ENCODE measurements at regions not wholly inside any gene's neighbourhood (a gene's known extent, or its start where the extent isn't known, plus 50 kb on each side); places are given as distances from the start of the nearest gene placed in this dataset.

DNA sequence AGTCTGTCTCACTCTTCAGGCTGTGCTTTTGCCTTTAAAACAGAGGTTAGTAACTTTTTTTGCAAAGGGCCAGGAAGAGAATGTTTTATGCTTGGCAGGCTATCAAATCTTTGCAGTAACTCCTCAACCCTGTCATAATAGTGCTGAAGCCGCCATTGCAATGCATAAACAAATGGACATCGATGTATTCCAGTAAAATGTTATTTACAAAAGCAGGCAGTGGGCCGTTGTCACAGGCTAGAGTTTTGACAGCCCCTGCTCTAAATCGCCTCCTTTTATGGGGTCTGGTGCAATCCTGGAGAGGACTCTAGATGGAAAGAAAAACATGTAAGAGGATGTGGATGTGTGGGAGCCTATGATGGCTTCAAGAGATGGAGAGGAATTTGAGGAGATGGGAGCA is 568.3 kb downstream of the TYW1 start:
- Mint-ChIP-seq H3K27ac (ENCODE audit: unreplicated experiment) (no peak overlapping the region), H3K4me1 (ENCODE audit: unreplicated experiment) (no peaks in the 10 kb centered on the region), H3K36me3 (ENCODE audit: low read depth, unreplicated experiment) (peaks cover 5% of the 10 kb centered on the region), H3K27me3 (ENCODE audit: unreplicated experiment) (no peaks in the 10 kb centered on the region), H3K4me3 (ENCODE audit: unreplicated experiment) (no peak overlapping the region), H3K9me3 (ENCODE audit: unreplicated experiment) (peaks cover 34% of the 10 kb centered on the region)
- TF ChIP-seq, protein P1, sequence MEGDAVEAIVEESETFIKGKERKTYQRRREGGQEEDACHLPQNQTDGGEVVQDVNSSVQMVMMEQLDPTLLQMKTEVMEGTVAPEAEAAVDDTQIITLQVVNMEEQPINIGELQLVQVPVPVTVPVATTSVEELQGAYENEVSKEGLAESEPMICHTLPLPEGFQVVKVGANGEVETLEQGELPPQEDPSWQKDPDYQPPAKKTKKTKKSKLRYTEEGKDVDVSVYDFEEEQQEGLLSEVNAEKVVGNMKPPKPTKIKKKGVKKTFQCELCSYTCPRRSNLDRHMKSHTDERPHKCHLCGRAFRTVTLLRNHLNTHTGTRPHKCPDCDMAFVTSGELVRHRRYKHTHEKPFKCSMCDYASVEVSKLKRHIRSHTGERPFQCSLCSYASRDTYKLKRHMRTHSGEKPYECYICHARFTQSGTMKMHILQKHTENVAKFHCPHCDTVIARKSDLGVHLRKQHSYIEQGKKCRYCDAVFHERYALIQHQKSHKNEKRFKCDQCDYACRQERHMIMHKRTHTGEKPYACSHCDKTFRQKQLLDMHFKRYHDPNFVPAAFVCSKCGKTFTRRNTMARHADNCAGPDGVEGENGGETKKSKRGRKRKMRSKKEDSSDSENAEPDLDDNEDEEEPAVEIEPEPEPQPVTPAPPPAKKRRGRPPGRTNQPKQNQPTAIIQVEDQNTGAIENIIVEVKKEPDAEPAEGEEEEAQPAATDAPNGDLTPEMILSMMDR (IDR thresholded peaks at IDR 0.05; ENCODE audit: unreplicated experiment) = no peak
- no peak for DNase-seq (ENCODE audit: low spot score)

DNA sequence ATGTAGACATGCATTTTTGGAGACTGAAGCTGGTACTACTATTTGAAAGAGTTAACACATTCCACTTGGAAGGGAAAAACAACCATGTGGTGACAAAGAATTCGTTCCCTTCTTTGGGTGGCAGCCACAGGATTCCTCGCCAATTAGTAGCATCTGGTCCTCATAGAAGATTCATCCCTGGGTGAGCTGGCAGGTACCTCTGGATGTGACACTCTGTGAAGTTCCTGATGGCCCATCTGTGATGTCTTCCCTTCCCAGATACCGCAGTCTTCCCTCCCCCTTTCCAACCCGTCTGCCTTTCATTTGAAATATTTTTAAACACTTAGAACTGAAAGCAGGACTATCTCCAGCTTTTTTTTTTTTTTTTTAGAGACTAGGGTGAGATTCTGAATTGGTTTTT is 569.5 kb downstream of the TYW1 start:
- Mint-ChIP-seq H3K27ac (ENCODE audit: unreplicated experiment) (no peak overlapping the region), H3K36me3 (ENCODE audit: low read depth, unreplicated experiment) (peaks cover 5% of the 10 kb centered on the region), H3K27me3 (ENCODE audit: unreplicated experiment) (no peaks in the 10 kb centered on the region)

DNA sequence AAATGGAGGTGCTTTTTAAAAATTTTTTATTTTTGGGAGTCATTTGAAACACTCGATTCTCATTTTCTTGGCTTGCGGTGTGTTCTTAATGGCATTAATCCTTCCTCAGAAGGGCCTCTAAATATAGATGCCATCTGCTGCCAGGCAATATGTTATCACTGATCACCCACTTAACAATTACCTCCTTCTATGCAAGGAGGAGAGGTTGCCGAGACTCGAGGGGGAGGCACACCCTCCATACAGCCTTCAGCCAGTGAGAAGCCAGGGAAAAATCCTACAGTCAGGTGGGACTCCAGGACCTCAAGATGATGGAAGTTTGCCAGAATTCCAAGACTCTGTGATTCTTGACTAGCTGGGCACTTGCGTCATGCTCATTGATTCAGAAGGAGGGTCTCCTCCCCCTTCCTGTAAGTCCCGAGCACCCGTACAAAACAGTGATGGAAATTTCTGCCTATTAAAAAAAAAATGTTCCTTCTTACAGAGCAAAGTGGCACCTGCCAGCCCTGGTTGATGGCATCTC is 574.5 kb downstream of the TYW1 start:
- Mint-ChIP-seq H3K4me1 (ENCODE audit: unreplicated experiment) (no peaks in the 10 kb centered on the region), H3K36me3 (ENCODE audit: low read depth, unreplicated experiment) (peaks cover 7% of the 10 kb centered on the region), H3K4me3 (ENCODE audit: unreplicated experiment) (no peak overlapping the region), H3K9me3 (ENCODE audit: unreplicated experiment) (peaks cover 53% of the 10 kb centered on the region), H3K27me3 (ENCODE audit: unreplicated experiment) (no peaks in the 10 kb centered on the region), H3K27ac (ENCODE audit: unreplicated experiment) (no peak overlapping the region)
- TF ChIP-seq, protein P1 (IDR thresholded peaks at IDR 0.05; ENCODE audit: unreplicated experiment) = no peak
- no peak for DNase-seq (ENCODE audit: low spot score)

More for the DNA sequence above, 569.5 kb downstream of the TYW1 start:
- Mint-ChIP-seq H3K9me3 (ENCODE audit: unreplicated experiment) (peaks cover 42% of the 10 kb centered on the region), H3K4me1 (ENCODE audit: unreplicated experiment) (no peaks in the 10 kb centered on the region), H3K4me3 (ENCODE audit: unreplicated experiment) (no peak overlapping the region)
- TF ChIP-seq, protein P1 (IDR thresholded peaks at IDR 0.05; ENCODE audit: unreplicated experiment) = no peak
- no peak for DNase-seq (ENCODE audit: low spot score)

DNA sequence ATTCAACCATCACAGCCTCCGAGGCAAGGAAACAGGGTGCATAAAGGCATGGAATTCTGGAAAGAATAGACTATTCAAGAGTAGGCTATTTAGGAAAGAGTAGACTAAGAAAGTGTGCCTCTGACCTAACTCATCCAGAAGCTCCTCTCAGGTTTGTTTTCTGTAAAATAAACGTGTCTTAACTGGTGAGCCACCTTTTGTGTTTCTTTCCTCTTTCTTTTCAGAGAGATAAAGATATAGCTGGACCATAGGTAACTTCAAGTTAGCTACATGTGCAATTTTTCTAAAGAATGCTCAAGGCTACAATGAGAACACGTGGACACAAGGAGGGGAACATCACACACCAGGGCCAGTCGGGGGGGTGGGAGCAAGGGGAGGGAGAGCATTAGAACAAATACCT is 577.0 kb downstream of the TYW1 start:
- no peaks in the 10 kb centered on the region for H3K4me1 Mint-ChIP-seq (ENCODE audit: unreplicated experiment)
- no peak overlapping the region for H3K4me3 Mint-ChIP-seq (ENCODE audit: unreplicated experiment)
- no peak for DNase-seq (ENCODE audit: low spot score)
- no peak overlapping the region for H3K27ac Mint-ChIP-seq (ENCODE audit: unreplicated experiment)
- no peaks in the 10 kb centered on the region for H3K27me3 Mint-ChIP-seq (ENCODE audit: unreplicated experiment)
- TF ChIP-seq, protein P1 (IDR thresholded peaks at IDR 0.05; ENCODE audit: unreplicated experiment) = no peak
- peaks cover 68% of the 10 kb centered on the region for H3K9me3 Mint-ChIP-seq (ENCODE audit: unreplicated experiment)
- H3K36me3 Mint-ChIP-seq (ENCODE audit: low read depth, unreplicated experiment) = peaks cover 7% of the 10 kb centered on the region

DNA sequence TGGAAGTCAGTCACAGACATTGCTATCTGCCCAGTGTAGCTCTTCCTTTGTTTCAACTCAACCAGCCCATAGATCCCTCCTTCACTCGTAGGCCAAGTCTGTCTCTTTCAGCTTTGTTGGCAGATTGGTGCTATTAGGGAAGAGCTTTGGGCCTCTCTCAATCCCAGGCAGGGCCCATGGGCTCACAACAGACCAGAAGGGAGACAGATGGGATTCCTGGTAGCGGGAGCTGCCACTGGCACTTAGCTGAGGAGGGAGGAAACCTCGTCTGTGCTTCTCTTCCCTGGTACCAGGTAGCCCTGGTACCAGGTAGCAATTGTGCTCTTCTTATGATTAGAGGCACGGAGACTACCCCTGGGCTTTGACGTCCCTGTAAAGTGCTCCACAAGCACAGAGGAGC is 592.0 kb downstream of the TYW1 start:
- Mint-ChIP-seq H3K36me3 (ENCODE audit: low read depth, unreplicated experiment) (peaks cover 6% of the 10 kb centered on the region), H3K27me3 (ENCODE audit: unreplicated experiment) (peaks cover 6% of the 10 kb centered on the region), H3K4me1 (ENCODE audit: unreplicated experiment) (no peaks in the 10 kb centered on the region), H3K4me3 (ENCODE audit: unreplicated experiment) (no peak overlapping the region), H3K27ac (ENCODE audit: unreplicated experiment) (no peak overlapping the region), H3K9me3 (ENCODE audit: unreplicated experiment) (peaks cover 29% of the 10 kb centered on the region)
- TF ChIP-seq, protein P1 (IDR thresholded peaks at IDR 0.05; ENCODE audit: unreplicated experiment) = no peak
- no peak for DNase-seq (ENCODE audit: low spot score)
